ENCODE measurements at regions not wholly inside any gene's neighbourhood (a gene's known extent, or its start where the extent isn't known, plus 50 kb on each side); places are given as distances from the start of the nearest gene placed in this dataset.

DNA sequence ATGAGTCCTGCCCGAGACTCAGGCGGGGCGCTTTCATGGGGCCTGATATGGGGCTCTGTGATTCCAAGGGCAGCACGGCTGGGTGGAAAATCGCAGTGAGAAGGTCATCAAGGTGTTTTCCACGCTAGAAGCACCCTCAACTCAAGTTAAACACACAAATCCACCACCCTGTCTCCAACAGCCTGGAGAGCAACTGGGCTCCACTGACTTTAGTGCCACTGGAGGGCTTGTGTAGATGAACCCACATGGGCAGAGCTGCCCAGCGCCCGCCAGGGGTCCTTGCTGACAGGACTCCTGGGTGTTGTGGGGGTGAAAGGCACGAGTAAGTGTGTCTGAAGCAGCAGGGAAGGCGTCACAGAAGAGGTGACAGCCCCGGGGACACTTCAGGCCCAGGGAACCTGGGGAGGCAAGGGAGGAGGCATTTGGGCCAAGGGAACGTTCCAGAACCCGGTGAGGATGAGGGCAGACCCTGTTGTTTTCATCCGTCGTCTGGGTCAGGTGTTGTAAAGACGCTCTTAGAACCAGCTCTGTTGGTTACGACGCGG, 51.8 kb upstream of the CTDP1 start:
- no peak for DNase-seq

DNA sequence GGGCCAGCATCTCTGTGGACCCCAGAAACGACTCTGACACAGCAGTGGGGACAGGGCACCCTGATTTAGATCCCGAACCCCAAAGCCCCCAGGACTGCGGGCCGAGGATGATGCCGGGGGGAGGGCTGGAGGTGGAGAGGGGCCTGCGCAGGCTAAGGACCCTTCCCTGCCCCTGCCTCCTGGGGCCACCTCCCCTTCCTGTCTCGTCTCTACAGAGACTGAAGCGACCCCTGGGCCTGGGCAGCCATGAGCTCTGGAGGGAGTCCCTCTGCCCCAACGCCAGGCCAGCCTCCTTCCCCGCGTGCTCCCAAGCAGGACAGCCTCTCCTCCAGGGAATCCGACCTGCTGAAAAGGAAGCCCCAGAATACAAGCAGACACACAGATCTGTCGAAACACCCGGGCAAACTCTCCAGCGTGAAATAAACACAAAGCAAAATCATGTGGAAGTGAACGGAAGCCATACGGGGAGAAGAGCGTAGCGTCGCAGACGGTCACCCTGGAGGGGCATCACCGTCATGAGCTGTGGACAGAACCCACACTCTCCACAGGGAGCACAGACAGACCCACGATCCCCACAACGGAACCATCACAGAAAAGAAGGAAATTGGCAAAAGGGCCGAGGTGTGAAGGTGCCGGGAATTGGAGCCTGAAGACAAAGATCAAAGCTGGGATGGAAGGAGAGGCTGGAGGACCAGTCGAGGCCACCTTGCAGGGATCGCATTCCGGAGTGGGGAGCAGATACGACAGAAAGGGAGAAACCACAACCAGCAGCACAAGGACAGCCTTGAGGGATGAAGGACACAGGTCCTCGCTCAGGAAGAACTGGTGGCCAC, 51.0 kb upstream of the CTDP1 start:
- DNase-seq, result no peak

- DNase-seq, result no peak
These were observed 50.4 kb upstream of the CTDP1 start for GRCh38 chr18:79629249-79629558.

GRCh38 chr18:79629606-79630005, 50.0 kb upstream of the CTDP1 start:
- DNase-seq, result no peak

Measured in tongue (tissue), 1 donor.